ENCODE measurements at regions not wholly inside any gene's neighbourhood (a gene's known extent, or its start where the extent isn't known, plus 50 kb on each side); places are given as distances from the start of the nearest gene placed in this dataset.
"Not testable (repeated sequence)": the region's sequence is repeated elsewhere in the genome, so short reads cannot be mapped to it uniquely, and the experiment has no call there.

- DNase-seq, result no peak
- no peak for TF ChIP-seq CTCF (IDR thresholded peaks at IDR 0.05 in 4 of 5, conservative IDR thresholded peaks at IDR 0.05 in 1 of 5)
- TF ChIP-seq POLR2A (IDR thresholded peaks at IDR 0.05), result no peak
- Histone ChIP-seq H3K27ac (no peak overlapping the region), H3K4me1 (no peaks in the 10 kb centered on the region), H3K4me3 (no peak overlapping the region), H3K27me3 (no peaks in the 10 kb centered on the region), H3K9me3 (no peaks in the 10 kb centered on the region), H3K36me3 (no peaks in the 10 kb centered on the region)
- in situ Hi-C loops (cut with MboI; ENCODE audit: low sequenced_read_pairs in 4 of 4), result no loop called here
- ATAC-seq, result no peak
- intact Hi-C loops (cut with DNase I; ENCODE audit: low total_unique reads), result no loop called here
Observed at GRCh38 chr6:19902201-19902600, 65.0 kb downstream of the ID4 start.

- intact Hi-C loops (cut with DNase I; ENCODE audit: low total_unique reads); H3K4me3 ChIP-seq; in situ Hi-C loops (cut with MboI; ENCODE audit: low sequenced_read_pairs in 4 of 4): not testable (repeated sequence)
Observed at GRCh38 chr6:19904408-19904807, 67.2 kb downstream of the ID4 start.

GRCh38 chr6:19905584-19905983 lies 68.4 kb downstream of the ID4 start:
- no peaks in the 10 kb centered on the region for H3K27me3 ChIP-seq
- no peak for ATAC-seq

More at GRCh38 chr6:19904408-19904807, 67.2 kb downstream of the ID4 start:
- ATAC-seq, H3K27me3 ChIP-seq, H3K4me1 ChIP-seq, H3K27ac ChIP-seq, DNase-seq, H3K36me3 ChIP-seq, H3K9me3 ChIP-seq: not testable (repeated sequence)

GRCh38 chr6:19906171-19906570 lies 69.0 kb downstream of the ID4 start:
- Histone ChIP-seq H3K36me3 (no peaks in the 10 kb centered on the region), H3K27me3 (no peaks in the 10 kb centered on the region), H3K9me3 (no peaks in the 10 kb centered on the region), H3K4me3 (no peak overlapping the region), H3K27ac (no peak overlapping the region), H3K4me1 (no peaks in the 10 kb centered on the region)
- intact Hi-C loops (cut with DNase I; ENCODE audit: low total_unique reads) (no loop called here), in situ Hi-C loops (cut with MboI; ENCODE audit: low sequenced_read_pairs in 4 of 4) (no loop called here)
- ATAC-seq (no peak), DNase-seq (no peak)
- TF ChIP-seq CTCF (IDR thresholded peaks at IDR 0.05 in 4 of 5, conservative IDR thresholded peaks at IDR 0.05 in 1 of 5) (no peak), POLR2A (IDR thresholded peaks at IDR 0.05) (no peak)

More at GRCh38 chr6:19905584-19905983, 68.4 kb downstream of the ID4 start:
- H3K4me1 ChIP-seq, result no peaks in the 10 kb centered on the region
- no peaks in the 10 kb centered on the region for H3K36me3 ChIP-seq
- no peak overlapping the region for H3K4me3 ChIP-seq
- TF ChIP-seq POLR2A (IDR thresholded peaks at IDR 0.05) (no peak), CTCF (IDR thresholded peaks at IDR 0.05 in 4 of 5, conservative IDR thresholded peaks at IDR 0.05 in 1 of 5) (no peak)
- in situ Hi-C loops (cut with MboI; ENCODE audit: low sequenced_read_pairs in 4 of 4), result no loop called here
- H3K27ac ChIP-seq, result no peak overlapping the region
- no peak for DNase-seq
- intact Hi-C loops (cut with DNase I; ENCODE audit: low total_unique reads), result no loop called here
- no peaks in the 10 kb centered on the region for H3K9me3 ChIP-seq

GRCh38 chr6:19911223-19911622 lies 74.1 kb downstream of the ID4 start:
- no peaks in the 10 kb centered on the region for H3K27me3 ChIP-seq
- H3K9me3 ChIP-seq, result no peaks in the 10 kb centered on the region
- in situ Hi-C loops (cut with MboI; ENCODE audit: low sequenced_read_pairs in 4 of 4) (no loop called here), intact Hi-C loops (cut with DNase I; ENCODE audit: low total_unique reads) (no loop called here)
- H3K27ac ChIP-seq, result no peak overlapping the region
- no peaks in the 10 kb centered on the region for H3K4me1 ChIP-seq
- DNase-seq (no peak), ATAC-seq (no peak)
- no peak overlapping the region for H3K4me3 ChIP-seq
- no peaks in the 10 kb centered on the region for H3K36me3 ChIP-seq
- TF ChIP-seq POLR2A (IDR thresholded peaks at IDR 0.05) (no peak), CTCF (IDR thresholded peaks at IDR 0.05 in 4 of 5, conservative IDR thresholded peaks at IDR 0.05 in 1 of 5) (no peak)
